GM12873 (cell line): ENCODE measurements at regions not wholly inside any gene's neighbourhood (a gene's known extent, or its start where the extent isn't known, plus 50 kb on each side); places are given as distances from the start of the nearest gene placed in this dataset.

Source experiments
- CTCF ChIP-seq: IDR thresholded peaks from 2 replicates; pipeline ENCODE4 v1.5.1; 2012; ENCODE audit warnings: low read depth, mild to moderate bottlenecking, moderate library complexity, low read length, control low read depth; ENCODE audit not compliant: insufficient read depth; ENCODE audit errors: missing control alignments

GRCh38 chr1:229808272-229808671 is 182.2 kb downstream of the URB2 start:
- TF ChIP-seq CTCF, result no peak

GRCh38 chr1:229810140-229810539 is 184.1 kb downstream of the URB2 start:
- TF ChIP-seq CTCF, result no peak

GRCh38 chr1:229810961-229811360 is 184.9 kb downstream of the URB2 start:
- TF ChIP-seq CTCF, result no peak

GRCh38 chr1:229812148-229812547 is 186.1 kb downstream of the URB2 start:
- no peak for TF ChIP-seq CTCF

GRCh38 chr1:229812693-229813092 is 186.6 kb downstream of the URB2 start:
- TF ChIP-seq CTCF, result no peak

GRCh38 chr1:229815076-229815475 is 189.0 kb downstream of the URB2 start:
- TF ChIP-seq CTCF, result no peak

GRCh38 chr1:229815961-229816360 is 189.9 kb downstream of the URB2 start:
- TF ChIP-seq CTCF, result no peak

- no peak for TF ChIP-seq CTCF
Observed at GRCh38 chr1:229817936-229818335, 191.9 kb downstream of the URB2 start.
